Neural cell (in vitro differentiated cells): ENCODE measurements at regions not wholly inside any gene's neighbourhood (a gene's known extent, or its start where the extent isn't known, plus 50 kb on each side); places are given as distances from the start of the nearest gene placed in this dataset.

Experiments
- H2AFZ ChIP-seq: fragments of 200-600, 300-800 bp; sonication (generic), shearing (Covaris generic); 2 replicates; pipeline ENCODE4 v1.6.0; 2014; ENCODE audit warnings: low read depth, mild to moderate bottlenecking, antibody characterized with exemption, low read length, moderate library complexity
- H3F3A ChIP-seq: fragments of 200-600 bp; shearing (Covaris generic); 2 replicates; pipeline ENCODE4 v1.6.1; 2016; ENCODE audit warnings: mild to moderate bottlenecking, moderate library complexity, mixed read lengths, antibody characterized with exemption, low read length; ENCODE audit not compliant: insufficient read depth, poor library complexity, severe bottlenecking
- H3K27ac ChIP-seq: fragments of 200-600, 300-800 bp; sonication (generic), shearing (Covaris generic); 2 replicates; pipeline ENCODE4 v1.5.1; 2014; ENCODE audit warnings: mild to moderate bottlenecking, low read length, moderate library complexity
- H3K27me3 ChIP-seq: fragments of 300-800, 200-600 bp; sonication (generic), shearing (Covaris generic); 2 replicates; pipeline ENCODE4 v1.6.0; 2014; ENCODE audit warnings: mild to moderate bottlenecking, low read depth, low read length, moderate library complexity; ENCODE audit not compliant: insufficient read depth
- H3K36me3 ChIP-seq: fragments of 300-800, 200-600 bp; sonication (generic), shearing (Covaris generic); 2 replicates; pipeline ENCODE4 v1.5.1; 2014; ENCODE audit warnings: mild to moderate bottlenecking, antibody characterized with exemption, low read length, moderate library complexity; ENCODE audit not compliant: insufficient read depth
- H3K4me2 ChIP-seq: fragments of 300-800, 200-600 bp; sonication (generic), shearing (Covaris generic); 2 replicates; pipeline ENCODE4 v1.6.0; 2014; ENCODE audit warnings: mild to moderate bottlenecking, low read length
- H3K4me3 ChIP-seq: fragments of 300-800, 200-600 bp; sonication (generic), shearing (Covaris generic); 2 replicates; pipeline ENCODE4 v1.5.1; 2014; ENCODE audit warnings: mild to moderate bottlenecking, low read length, moderate library complexity
- H3K79me2 ChIP-seq: fragments of 200-600 bp; shearing (Covaris generic); replicated peaks from 2 replicates; pipeline ENCODE4 v1.6.0; 2014; ENCODE audit warnings: mild to moderate bottlenecking, low read length, moderate library complexity; ENCODE audit not compliant: insufficient read depth
- H3K9ac ChIP-seq: fragments of 300-800, 200-600 bp; sonication (generic), shearing (Covaris generic); 2 replicates; pipeline ENCODE4 v1.6.1; 2016; ENCODE audit warnings: mild to moderate bottlenecking, low read length, mixed read lengths
- H3K9me2 ChIP-seq: fragments of 200-600 bp; shearing (Covaris generic); 2 replicates; pipeline ENCODE4 v1.6.1; 2016; ENCODE audit warnings: mild to moderate bottlenecking, low read length, mixed read lengths; ENCODE audit not compliant: insufficient read depth
- H3K9me3 ChIP-seq: fragments of 200-600, 300-800 bp; sonication (generic), shearing (Covaris generic); 2 replicates; pipeline ENCODE4 v1.6.1; 2016; ENCODE audit warnings: mild to moderate bottlenecking, mixed run types, low read length, moderate library complexity, mixed read lengths
- H4K20me1 ChIP-seq: fragments of 200-600 bp; shearing (Covaris generic); 2 replicates; pipeline ENCODE4 v1.6.1; 2016; ENCODE audit warnings: mild to moderate bottlenecking, mixed run types; ENCODE audit not compliant: insufficient read depth
- EP300 ChIP-seq: fragments of 450-650 bp; conservative IDR thresholded peaks from 2 replicates; pipeline ENCODE4 v1.6.1; 2014; ENCODE audit warnings: antibody characterized with exemption, mild to moderate bottlenecking, moderate library complexity; ENCODE audit not compliant: poor library complexity, severe bottlenecking
- EZH2 ChIP-seq: fragments of 200-600, 300-800 bp; shearing (Covaris generic), sonication (generic); IDR thresholded peaks from 2 replicates; pipeline ENCODE4 v1.6.1; 2014; ENCODE audit warnings: antibody characterized with exemption, low read length, borderline replicate concordance, mild to moderate bottlenecking; ENCODE audit not compliant: insufficient read depth, poor library complexity, severe bottlenecking
- MXI1 ChIP-seq: fragments of 450-650 bp; conservative IDR thresholded peaks from 2 replicates; pipeline ENCODE4 v1.6.1; 2014; ENCODE audit warnings: antibody characterized with exemption, mild to moderate bottlenecking; ENCODE audit not compliant: poor library complexity, severe bottlenecking
- POLR2AphosphoS5 ChIP-seq: IDR thresholded peaks from 2 replicates; pipeline ENCODE4 v1.6.1; 2012
- RAD21 ChIP-seq: fragments of 450-650 bp; conservative IDR thresholded peaks from 2 replicates; pipeline ENCODE4 v1.6.1; 2014; ENCODE audit warnings: antibody characterized with exemption, mild to moderate bottlenecking, moderate library complexity
- SMC3 ChIP-seq: fragments of 450-650 bp; conservative IDR thresholded peaks from 2 replicates; pipeline ENCODE4 v1.6.1; 2014; ENCODE audit warnings: antibody characterized with exemption, mild to moderate bottlenecking, moderate library complexity; ENCODE audit not compliant: poor library complexity
- TAF1 ChIP-seq: IDR thresholded peaks from 2 replicates; pipeline ENCODE4 v1.6.1; 2012; ENCODE audit warnings: low read depth
- TF ChIP-seq, protein P1 (sequence below): fragments of 450-650 bp; IDR thresholded peaks from 2 replicates; pipeline ENCODE4 v1.5.1; 2014; ENCODE audit warnings: antibody characterized with exemption, mild to moderate bottlenecking, moderate library complexity; ENCODE audit not compliant: poor library complexity, severe bottlenecking
- TF ChIP-seq, protein P2 (sequence below): IDR thresholded peaks from 2 replicates; pipeline ENCODE4 v1.6.1; 2012; ENCODE audit warnings: borderline replicate concordance

DNA sequence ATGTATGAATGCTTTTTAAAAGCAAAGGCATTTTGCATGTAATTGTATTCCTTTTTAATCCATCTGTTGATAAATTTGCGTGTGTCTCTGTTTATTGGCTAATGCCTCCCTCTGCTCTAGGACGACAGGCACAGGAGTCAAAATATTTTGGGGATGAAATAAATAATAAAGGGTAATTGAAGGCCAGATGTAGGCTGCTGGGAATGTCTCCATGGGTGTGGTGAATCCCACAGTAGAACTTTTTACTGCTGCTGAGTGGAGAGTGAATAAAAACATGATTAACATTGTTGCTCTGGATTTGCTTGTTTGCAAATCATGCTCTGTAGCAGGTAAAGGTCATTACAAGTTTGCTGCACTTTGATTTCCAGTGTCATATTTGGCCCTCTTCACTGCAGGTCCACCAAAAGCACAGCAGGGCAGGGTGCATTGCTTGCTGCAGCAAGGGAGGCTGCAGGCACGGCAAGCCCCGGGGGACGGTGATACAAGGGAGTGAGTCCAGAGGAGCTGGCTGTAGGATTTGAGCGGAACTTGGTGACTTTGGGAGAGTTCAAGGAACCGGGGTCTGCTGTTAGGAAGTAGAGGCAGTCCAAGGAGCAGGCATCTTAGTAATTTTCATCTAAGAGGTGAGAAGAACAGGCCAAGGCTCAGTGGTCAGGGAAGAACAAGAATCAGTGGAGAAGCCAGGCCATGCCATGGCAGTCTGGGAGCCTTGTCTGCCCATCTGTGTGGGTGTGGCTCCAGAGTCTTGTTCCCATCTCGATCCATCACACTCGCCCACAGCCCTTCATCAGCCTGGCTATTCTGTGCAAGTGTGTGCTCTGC lies 201.5 kb upstream of the RAB6C start:
- no peaks in the 10 kb centered on the region for H3K79me2 ChIP-seq
- no peaks in the 10 kb centered on the region for H3K9me3 ChIP-seq
- H3K4me2 ChIP-seq, result no peak overlapping the region
- H3F3A ChIP-seq, result no peaks in the 10 kb centered on the region
- no peaks in the 10 kb centered on the region for H3K36me3 ChIP-seq
- no peaks in the 10 kb centered on the region for H3K9me2 ChIP-seq
- no peak overlapping the region for H3K4me3 ChIP-seq
- TF ChIP-seq EP300, result no peak
- TF ChIP-seq EZH2, result no peak
- TF ChIP-seq MXI1, result no peak
- H3K27ac ChIP-seq, result no peak overlapping the region
- H4K20me1 ChIP-seq, result no peaks in the 10 kb centered on the region
- H2AFZ ChIP-seq, result no peak overlapping the region
- no peak overlapping the region for H3K9ac ChIP-seq
- no peaks in the 10 kb centered on the region for H3K27me3 ChIP-seq

DNA sequence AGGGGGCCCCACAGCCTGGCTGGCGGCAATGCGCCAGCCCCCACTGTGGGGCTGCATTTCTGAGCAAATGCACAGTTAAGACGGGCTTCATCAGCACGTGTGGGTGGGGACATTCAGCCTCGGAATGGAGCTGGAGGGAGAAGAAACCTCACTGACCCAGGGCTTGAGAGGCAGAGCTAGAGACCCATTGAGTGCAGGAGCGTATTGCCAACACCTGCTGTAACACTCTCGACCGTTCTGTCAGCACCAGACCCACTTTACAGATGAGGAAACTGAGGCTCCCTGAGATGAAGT lies 200.9 kb upstream of the RAB6C start:
- H3K36me3 ChIP-seq, result no peaks in the 10 kb centered on the region
- no peak for TF ChIP-seq EP300
- no peak for TF ChIP-seq SMC3
- TF ChIP-seq MXI1, result no peak
- no peak for TF ChIP-seq POLR2AphosphoS5
- TF ChIP-seq, protein P1, sequence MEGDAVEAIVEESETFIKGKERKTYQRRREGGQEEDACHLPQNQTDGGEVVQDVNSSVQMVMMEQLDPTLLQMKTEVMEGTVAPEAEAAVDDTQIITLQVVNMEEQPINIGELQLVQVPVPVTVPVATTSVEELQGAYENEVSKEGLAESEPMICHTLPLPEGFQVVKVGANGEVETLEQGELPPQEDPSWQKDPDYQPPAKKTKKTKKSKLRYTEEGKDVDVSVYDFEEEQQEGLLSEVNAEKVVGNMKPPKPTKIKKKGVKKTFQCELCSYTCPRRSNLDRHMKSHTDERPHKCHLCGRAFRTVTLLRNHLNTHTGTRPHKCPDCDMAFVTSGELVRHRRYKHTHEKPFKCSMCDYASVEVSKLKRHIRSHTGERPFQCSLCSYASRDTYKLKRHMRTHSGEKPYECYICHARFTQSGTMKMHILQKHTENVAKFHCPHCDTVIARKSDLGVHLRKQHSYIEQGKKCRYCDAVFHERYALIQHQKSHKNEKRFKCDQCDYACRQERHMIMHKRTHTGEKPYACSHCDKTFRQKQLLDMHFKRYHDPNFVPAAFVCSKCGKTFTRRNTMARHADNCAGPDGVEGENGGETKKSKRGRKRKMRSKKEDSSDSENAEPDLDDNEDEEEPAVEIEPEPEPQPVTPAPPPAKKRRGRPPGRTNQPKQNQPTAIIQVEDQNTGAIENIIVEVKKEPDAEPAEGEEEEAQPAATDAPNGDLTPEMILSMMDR, result no peak
- TF ChIP-seq TAF1, result no peak
- TF ChIP-seq, protein P2, sequence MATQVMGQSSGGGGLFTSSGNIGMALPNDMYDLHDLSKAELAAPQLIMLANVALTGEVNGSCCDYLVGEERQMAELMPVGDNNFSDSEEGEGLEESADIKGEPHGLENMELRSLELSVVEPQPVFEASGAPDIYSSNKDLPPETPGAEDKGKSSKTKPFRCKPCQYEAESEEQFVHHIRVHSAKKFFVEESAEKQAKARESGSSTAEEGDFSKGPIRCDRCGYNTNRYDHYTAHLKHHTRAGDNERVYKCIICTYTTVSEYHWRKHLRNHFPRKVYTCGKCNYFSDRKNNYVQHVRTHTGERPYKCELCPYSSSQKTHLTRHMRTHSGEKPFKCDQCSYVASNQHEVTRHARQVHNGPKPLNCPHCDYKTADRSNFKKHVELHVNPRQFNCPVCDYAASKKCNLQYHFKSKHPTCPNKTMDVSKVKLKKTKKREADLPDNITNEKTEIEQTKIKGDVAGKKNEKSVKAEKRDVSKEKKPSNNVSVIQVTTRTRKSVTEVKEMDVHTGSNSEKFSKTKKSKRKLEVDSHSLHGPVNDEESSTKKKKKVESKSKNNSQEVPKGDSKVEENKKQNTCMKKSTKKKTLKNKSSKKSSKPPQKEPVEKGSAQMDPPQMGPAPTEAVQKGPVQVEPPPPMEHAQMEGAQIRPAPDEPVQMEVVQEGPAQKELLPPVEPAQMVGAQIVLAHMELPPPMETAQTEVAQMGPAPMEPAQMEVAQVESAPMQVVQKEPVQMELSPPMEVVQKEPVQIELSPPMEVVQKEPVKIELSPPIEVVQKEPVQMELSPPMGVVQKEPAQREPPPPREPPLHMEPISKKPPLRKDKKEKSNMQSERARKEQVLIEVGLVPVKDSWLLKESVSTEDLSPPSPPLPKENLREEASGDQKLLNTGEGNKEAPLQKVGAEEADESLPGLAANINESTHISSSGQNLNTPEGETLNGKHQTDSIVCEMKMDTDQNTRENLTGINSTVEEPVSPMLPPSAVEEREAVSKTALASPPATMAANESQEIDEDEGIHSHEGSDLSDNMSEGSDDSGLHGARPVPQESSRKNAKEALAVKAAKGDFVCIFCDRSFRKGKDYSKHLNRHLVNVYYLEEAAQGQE, result no peak
- TF ChIP-seq RAD21, result no peak
- TF ChIP-seq EZH2, result no peak
- no peak overlapping the region for H2AFZ ChIP-seq
- no peaks in the 10 kb centered on the region for H4K20me1 ChIP-seq
- H3K27me3 ChIP-seq, result no peaks in the 10 kb centered on the region
- H3K4me2 ChIP-seq, result no peak overlapping the region
- H3K9me2 ChIP-seq, result no peaks in the 10 kb centered on the region
- no peak overlapping the region for H3K4me3 ChIP-seq
- no peak overlapping the region for H3K27ac ChIP-seq
- H3K9me3 ChIP-seq, result no peaks in the 10 kb centered on the region
- H3F3A ChIP-seq, result no peaks in the 10 kb centered on the region
- no peaks in the 10 kb centered on the region for H3K79me2 ChIP-seq
- H3K9ac ChIP-seq, result no peak overlapping the region
